ENCODE measurements at regions not wholly inside any gene's neighbourhood (a gene's known extent, or its start where the extent isn't known, plus 50 kb on each side); places are given as distances from the start of the nearest gene placed in this dataset.

- DNase-seq (ENCODE audit: low read depth): no peak
- H3K4me3 ChIP-seq (ENCODE audit: low read depth, low read length): no peak overlapping the region
- no peak for TF ChIP-seq MYC (IDR thresholded peaks at IDR 0.05; ENCODE audit: low read depth, low read length)
- no peak for TF ChIP-seq MAX (IDR thresholded peaks at IDR 0.05; ENCODE audit: low read depth, low read length)
- no peak for TF ChIP-seq CTCF (IDR thresholded peaks at IDR 0.05; ENCODE audit: low read depth, low read length)
- TF ChIP-seq POLR2A (IDR thresholded peaks at IDR 0.05; ENCODE audit: extremely low read depth, insufficient read length): no peak
These were observed 439.1 kb downstream of the NR2F1-AS1 start for GRCh38 chr5:93141969-93142368.

GRCh38 chr5:93130624-93131490 lies 450.2 kb downstream of the NR2F1-AS1 start:
- DNase-seq (ENCODE audit: low read depth): no peak
- no peak overlapping the region for H3K4me3 ChIP-seq (ENCODE audit: low read depth, low read length)
- TF ChIP-seq MAX (IDR thresholded peaks at IDR 0.05; ENCODE audit: low read depth, low read length) (no peak), MYC (IDR thresholded peaks at IDR 0.05; ENCODE audit: low read depth, low read length) (no peak), CTCF (IDR thresholded peaks at IDR 0.05; ENCODE audit: low read depth, low read length) (no peak), POLR2A (IDR thresholded peaks at IDR 0.05; ENCODE audit: extremely low read depth, insufficient read length) (no peak)

- no peak for TF ChIP-seq CTCF (IDR thresholded peaks at IDR 0.05; ENCODE audit: low read depth, low read length)
- no peak for TF ChIP-seq POLR2A (IDR thresholded peaks at IDR 0.05; ENCODE audit: extremely low read depth, insufficient read length)
- no peak for TF ChIP-seq MYC (IDR thresholded peaks at IDR 0.05; ENCODE audit: low read depth, low read length)
- TF ChIP-seq MAX (IDR thresholded peaks at IDR 0.05; ENCODE audit: low read depth, low read length): no peak
- no peak for DNase-seq (ENCODE audit: low read depth)
- H3K4me3 ChIP-seq (ENCODE audit: low read depth, low read length): no peak overlapping the region
These were observed 454.4 kb downstream of the NR2F1-AS1 start for GRCh38 chr5:93126634-93127033.

GRCh38 chr5:93123127-93123526 lies 457.9 kb downstream of the NR2F1-AS1 start:
- TF ChIP-seq CTCF (IDR thresholded peaks at IDR 0.05; ENCODE audit: low read depth, low read length) (no peak), MYC (IDR thresholded peaks at IDR 0.05; ENCODE audit: low read depth, low read length) (no peak), POLR2A (IDR thresholded peaks at IDR 0.05; ENCODE audit: extremely low read depth, insufficient read length) (no peak), MAX (IDR thresholded peaks at IDR 0.05; ENCODE audit: low read depth, low read length) (no peak)
- no peak for DNase-seq (ENCODE audit: low read depth)
- no peak overlapping the region for H3K4me3 ChIP-seq (ENCODE audit: low read depth, low read length)

GRCh38 chr5:93122446-93122845 lies 458.6 kb downstream of the NR2F1-AS1 start:
- H3K4me3 ChIP-seq (ENCODE audit: low read depth, low read length): no peak overlapping the region
- no peak for TF ChIP-seq MAX (IDR thresholded peaks at IDR 0.05; ENCODE audit: low read depth, low read length)
- TF ChIP-seq POLR2A (IDR thresholded peaks at IDR 0.05; ENCODE audit: extremely low read depth, insufficient read length): no peak
- no peak for TF ChIP-seq MYC (IDR thresholded peaks at IDR 0.05; ENCODE audit: low read depth, low read length)
- TF ChIP-seq CTCF (IDR thresholded peaks at IDR 0.05; ENCODE audit: low read depth, low read length): no peak
- DNase-seq (ENCODE audit: low read depth): no peak

Measured in NB4 (cell line).